Limb (tissue), 2 donors: ENCODE measurements at regions not wholly inside any gene's neighbourhood (a gene's known extent, or its start where the extent isn't known, plus 50 kb on each side); places are given as distances from the start of the nearest gene placed in this dataset.

Source experiments
- DNase-seq, 2 donors: peaks; one replicate each; pipeline ENCODE4 v3.0.0-alpha.2; 2016; ENCODE audit errors: extremely low spot score in 2 of 2

- peak in 1 of 2 donors; percentile 34 for DNase-seq
Measured at GRCh38 chr16:86971251-86971650, 345.9 kb downstream of the C16orf95 start.

GRCh38 chr16:86974120-86974519, 343.1 kb downstream of the C16orf95 start:
- no peak for DNase-seq

GRCh38 chr16:86975445-86975844, 341.7 kb downstream of the C16orf95 start:
- DNase-seq: no peak

DNA sequence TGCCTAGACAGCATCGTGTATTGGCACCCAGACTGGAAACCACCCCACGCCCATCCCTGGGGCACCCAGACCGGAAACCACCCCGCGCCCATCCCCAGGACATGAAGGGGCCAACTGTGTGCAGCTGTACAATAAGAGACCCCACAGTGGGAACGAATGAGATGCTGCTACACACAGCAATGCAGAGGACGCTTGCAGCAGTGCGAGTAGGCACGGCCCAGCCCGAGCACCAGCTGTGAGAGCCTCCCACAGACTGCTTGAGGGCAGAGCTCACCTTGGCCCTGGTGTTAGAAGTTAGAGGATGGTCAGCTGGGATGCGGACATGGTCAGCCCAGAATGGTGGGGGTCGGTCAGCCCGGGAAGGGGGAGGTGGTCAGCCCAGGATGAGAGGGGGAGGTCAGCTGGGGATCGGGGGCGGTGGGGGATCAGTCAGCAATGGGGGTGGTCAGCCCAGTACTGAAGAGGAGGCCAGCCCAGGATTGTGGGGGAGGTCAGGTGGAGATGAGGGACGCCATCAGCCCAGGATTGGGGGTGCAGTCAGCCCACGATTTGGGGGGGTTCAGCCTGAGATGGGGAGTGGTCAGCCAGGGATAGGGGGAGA, 340.0 kb downstream of the C16orf95 start:
- no peak for DNase-seq

DNA sequence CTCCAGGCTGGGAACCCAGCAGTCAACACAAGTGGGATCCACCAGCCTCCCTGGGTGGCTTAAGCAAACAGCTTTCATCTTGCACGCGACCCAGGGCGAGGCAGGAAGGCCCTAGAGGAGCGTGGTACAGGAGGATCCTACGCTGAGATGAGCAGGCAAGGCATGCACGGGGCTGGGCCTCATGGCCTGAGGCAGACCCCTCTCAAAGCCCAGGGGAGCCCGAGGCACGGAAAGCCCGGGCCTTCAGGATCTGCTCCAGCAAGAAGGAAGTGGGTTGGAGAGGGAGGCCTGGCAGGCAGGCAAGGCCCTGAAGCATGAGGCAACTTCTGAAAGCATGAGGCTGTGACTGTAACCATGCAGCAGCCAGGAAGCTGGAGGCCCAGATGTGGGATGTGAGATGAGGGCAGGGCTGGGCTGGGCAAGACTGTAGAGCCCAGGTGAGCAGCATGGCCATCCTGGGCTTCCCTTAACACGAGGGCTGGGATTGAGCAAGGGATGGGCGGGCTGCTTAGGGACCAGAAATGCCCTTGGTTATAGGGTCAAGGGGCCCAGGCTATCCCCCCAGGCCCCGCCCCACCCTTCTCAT, 338.7 kb downstream of the C16orf95 start:
- DNase-seq: no peak

DNA sequence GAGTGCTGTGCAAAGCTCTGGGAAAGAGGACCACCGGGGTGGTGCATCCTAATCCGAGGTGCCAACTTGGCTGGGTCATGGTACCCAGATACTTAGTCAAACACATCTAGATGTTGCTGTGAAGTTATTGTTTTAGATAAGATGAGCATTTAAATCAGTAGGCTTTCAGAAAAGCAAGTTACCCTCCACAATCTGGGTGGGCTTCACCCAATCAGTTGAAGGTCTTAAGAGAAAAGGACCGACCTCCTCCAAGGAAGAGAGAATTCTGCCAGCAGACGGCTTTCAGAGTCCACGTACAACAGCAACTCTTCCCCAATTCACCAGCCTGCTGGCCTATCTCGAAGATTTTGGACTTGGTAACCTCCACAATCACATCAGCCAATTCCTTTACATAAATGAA, 338.1 kb downstream of the C16orf95 start:
- no peak for DNase-seq

DNA sequence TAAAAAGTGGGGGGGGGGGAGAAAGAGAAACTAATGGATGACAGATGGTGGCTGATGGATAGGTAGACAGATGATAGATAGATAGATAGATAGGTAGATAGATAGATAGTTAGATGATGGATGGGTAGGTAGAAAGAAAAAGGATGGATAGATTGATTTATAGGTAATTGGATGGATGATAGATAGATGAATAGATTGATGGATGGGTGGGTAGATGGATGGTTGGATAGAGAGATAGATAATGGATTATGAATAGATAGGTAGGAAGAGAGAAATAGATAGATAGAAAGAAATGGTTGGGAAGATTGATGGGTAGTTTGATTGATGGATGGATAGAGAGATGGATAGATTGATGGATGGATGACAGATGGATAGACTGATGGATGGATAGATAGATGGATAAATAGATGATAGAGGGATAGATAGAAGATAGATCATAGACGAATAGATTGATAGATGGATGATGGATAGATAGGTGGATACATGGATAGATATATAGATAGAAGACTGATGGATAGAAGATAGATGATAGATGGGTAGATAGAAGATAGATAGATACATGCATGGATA, 337.1 kb downstream of the C16orf95 start:
- no peak for DNase-seq

GRCh38 chr16:86980644-86981043, 336.5 kb downstream of the C16orf95 start:
- DNase-seq: no peak

DNA sequence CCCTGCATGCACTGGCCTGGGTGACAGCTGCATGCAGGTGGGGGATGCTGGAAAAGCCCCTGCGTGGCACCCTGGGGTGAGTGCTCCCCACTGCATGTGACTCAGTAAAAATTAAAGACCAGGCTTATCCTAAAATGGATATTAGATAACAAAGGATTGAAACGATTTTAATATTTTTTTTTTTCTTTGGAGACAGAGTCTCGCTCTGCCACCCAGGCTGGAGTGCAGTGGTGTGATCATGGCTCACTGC, 334.9 kb downstream of the C16orf95 start:
- DNase-seq: no peak

- DNase-seq: no peak
Measured at GRCh38 chr16:86982912-86983311, 334.3 kb downstream of the C16orf95 start.

DNA sequence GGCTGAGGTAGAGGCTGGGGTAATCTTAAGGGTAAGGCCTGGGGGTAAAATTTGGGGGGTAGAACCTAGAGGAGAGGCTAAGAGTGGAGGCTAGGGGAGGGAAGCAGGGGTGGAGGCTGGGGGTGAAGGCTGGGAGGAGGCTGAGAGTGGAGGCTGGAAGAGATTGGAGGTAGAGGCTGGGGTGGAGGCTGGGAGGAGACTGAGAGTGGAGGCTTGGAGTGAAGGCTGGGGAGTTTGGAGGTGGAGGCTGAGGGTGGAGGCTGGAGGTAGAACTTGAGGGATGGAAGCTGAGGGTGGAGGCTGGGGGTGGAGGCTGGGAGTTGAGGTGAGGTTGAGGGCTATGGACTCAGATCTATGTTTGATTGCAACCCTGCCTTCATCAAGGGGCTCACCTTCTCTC, 333.6 kb downstream of the C16orf95 start:
- no peak for DNase-seq

- DNase-seq: no peak
Measured at GRCh38 chr16:86984343-86984742, 332.8 kb downstream of the C16orf95 start.

DNA sequence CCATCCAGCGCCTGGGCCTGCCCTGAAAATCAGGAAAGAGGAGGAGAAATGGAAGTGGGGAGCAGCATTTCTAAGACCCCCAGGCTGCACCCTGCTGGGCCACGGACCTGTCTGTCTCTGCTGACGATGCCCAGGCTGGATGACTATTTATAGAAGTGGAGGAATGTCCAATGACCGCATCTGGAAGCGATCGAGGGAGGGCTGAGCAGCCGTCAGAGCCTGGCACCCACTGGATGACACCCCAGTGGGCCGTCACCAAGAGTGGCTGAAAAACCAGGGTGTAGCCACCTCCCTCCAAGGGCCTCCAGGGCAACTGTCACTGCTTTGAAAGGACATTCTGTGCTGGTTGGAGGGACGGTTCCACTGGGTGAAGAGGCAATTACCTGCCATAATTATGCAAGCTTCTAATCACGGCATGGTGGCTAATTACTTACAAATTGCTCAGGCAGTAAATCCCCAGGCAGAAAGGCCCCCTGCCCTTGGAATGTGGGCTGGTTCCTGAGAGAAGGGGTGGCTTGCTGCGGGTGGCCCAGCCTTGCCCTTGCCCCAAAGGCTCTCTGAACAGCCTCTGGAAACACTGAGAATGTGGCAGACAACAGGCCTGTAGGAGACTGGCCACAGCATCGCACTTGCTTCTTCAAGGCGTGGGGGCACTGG, 332.1 kb downstream of the C16orf95 start:
- no peak for DNase-seq

DNA sequence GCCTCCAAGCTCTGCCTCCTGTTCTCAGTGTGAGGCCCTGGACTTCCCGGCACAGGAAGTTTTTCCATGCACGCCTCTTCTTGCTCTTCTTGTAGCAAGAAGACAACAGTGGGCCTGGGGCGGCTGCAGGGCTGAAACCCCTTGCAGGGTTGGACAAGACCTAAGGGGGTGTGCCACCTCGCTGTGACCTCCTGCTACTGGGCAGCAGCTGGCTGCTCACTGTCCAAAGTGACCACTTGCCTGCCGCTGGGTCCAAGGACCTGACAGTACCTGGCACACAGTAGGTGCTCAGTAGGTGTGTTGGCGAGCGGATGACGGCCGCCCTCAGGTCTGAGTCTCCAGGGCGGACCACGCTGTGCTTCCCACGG, 331.6 kb downstream of the C16orf95 start:
- no peak for DNase-seq

DNA sequence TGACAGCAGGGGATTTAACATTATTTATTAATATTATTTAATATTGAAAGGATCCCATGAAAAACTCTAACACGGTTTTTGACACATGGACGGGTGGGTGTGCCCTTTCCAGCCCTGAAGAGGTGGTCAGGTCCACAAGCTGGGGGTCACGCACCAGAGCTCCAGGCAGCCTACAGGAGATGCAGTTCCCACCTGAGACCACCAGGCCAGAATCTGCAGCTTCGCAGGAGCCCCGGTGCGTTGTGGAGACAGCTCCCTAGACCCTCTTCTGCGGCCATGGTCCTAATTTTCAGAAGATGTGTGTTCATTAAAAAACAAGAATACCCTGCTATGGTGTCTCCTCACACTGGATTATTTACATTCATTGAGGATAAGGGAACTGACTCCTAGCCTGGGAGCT, 331.1 kb downstream of the C16orf95 start:
- DNase-seq: no peak

DNA sequence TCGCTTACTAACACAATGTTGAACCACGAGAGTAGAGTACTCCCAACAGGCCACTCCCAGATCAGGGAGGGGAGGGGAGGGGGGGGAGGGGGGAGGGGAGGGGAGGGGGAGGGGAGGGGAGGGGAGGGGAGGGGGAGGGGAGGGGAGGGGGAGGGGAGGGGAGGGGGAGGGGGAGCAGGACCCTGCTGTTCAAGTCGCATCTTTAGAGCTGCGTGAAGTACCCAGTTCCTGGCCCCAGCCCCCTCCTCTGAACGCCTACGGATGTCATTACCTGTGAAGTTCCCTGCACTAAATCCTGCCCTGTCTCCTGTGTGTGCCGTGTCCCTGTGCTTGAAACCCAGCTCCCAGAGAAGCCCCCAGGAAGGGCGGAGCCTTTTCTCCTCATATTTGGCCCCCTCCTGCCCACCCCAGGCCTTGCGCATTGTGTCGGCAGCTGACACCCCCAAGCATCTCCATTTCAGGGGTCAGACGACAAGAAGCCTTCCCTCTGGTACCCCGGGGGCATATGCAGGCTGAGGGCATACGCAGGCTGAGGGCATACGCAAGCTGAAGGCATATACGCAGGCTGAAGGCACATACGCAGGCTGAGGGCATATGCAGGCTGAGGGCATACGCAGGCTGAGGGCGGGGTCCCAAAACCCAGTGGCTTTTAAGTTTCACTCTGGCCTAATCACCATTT, 330.2 kb downstream of the C16orf95 start:
- DNase-seq: no peak

DNA sequence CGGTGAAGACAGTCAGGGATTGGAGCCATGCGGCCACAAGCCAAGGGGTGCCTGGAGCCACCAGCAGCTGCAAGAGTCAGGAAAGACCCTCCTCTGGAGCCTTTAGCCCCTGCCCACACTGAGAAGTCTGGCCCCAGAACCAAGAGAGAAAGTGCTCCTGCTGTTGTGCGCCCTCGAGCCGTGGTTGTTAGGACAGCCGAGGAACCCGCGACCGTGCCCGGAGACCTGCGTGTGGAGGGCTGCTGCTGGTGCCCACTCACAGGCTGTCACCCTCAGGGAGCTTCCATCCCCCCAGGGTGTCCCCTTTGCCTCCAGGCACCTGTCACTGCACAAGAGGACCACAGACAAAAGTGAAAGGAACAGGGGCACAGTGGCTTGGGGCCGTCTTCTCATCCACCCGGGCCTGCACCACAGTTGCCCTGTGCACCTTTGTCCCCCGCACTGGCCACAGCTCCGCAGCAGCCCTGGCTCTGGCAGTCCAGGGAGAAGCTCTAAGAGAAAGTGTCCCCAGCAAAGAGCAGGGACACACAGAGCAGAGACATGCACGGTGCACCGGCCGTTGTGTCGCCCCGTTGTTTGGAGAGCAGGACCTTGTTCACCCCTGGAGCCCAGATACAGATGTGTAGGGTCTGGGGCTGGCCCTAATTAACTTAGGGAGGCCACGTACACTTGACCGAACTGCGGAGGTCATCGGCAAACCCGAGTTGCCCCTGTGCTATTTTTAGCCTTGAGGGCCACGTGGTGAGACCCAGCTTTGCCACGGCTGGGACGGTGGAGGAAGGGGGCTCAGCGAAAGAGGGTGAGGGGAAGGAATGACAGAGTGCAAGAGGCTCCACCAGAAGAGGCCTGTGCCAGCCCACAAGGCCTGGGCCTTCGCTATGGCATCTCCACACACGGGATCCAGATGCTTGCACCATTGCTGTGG, 329.2 kb downstream of the C16orf95 start:
- no peak for DNase-seq

GRCh38 chr16:86988920-86989696, 328.1 kb downstream of the C16orf95 start:
- DNase-seq: no peak

DNA sequence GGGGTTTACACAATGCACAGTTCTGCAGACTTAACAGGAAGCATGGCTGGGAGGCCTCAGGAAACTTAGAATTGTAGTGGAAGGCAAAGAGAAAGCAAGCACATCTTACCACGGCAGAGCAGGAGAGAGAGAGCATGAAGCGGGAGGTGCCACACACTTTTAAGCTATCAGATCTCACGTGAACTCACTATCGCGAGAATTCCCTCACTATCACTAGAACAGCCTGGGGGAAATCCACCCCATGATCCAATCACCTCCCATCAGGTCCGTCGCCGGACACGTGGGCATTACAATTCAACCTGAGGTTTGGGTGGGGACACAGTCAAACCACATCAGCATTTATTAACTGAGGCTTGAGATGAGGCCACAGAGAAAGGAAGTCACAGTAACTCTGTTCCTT, 326.7 kb downstream of the C16orf95 start:
- DNase-seq: no peak

- no peak for DNase-seq
Measured at GRCh38 chr16:86991679-86992078, 325.5 kb downstream of the C16orf95 start.

- DNase-seq: no peak
Measured at GRCh38 chr16:86992587-86992986, 324.6 kb downstream of the C16orf95 start.
